Hippocampal formation (tissue), 2 donors: ENCODE measurements at regions not wholly inside any gene's neighbourhood (a gene's known extent, or its start where the extent isn't known, plus 50 kb on each side); places are given as distances from the start of the nearest gene placed in this dataset.
"Not testable (repeated sequence)": the region's sequence is repeated elsewhere in the genome, so short reads cannot be mapped to it uniquely, and the experiment has no call there.

Source experiments
- DNase-seq, 2 donors: peaks; one replicate each; lab custom pipeline; 2025; lab: John Stamatoyannopoulos, UW

DNA sequence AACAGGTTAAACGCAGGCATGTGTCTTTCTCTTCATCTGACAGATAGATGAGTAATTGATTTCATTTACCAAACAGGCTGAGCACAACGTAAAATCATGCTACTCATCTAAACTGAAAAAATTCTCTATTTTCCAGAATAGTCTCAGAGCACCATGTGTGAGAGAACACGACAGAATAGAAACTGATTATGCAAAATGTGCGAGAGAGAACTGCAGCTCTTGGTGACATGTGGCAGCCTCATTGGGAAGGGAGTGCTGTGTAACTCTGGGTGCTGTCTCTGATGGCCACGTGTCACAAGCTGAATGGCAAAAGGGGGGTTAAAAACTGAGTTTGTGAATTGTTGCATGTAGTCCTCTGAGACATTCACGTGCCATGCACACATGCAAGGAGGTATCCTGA is 143.7 kb upstream of the ATXN1 start:
- no peak for DNase-seq

- peak in 1 of 2 donors; percentile 1 for DNase-seq
Observed at GRCh38 chr6:16903470-16903869, 142.2 kb upstream of the ATXN1 start.

DNA sequence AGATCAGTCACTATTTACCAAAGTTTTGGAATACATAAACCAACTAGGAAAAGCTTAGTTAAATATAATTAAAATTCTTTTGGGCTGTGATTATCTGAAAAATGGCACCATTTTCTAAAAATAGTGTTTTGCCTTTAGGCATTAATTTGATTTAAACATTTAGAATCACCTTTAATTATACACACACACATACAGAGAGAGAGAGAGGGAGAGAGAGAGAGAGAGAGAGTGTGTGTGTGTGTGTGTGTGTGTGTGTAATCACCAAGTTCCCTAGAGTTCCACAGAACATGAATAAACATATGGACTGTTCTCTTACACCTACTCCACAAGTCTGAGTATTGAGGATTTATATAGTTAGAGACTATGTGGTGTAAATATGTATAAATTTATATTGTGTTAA is 141.2 kb upstream of the ATXN1 start:
- no peak for DNase-seq

GRCh38 chr6:16901782-16902181 is 140.5 kb upstream of the ATXN1 start:
- DNase-seq: peak in 1 of 2 donors; percentile 5

DNA sequence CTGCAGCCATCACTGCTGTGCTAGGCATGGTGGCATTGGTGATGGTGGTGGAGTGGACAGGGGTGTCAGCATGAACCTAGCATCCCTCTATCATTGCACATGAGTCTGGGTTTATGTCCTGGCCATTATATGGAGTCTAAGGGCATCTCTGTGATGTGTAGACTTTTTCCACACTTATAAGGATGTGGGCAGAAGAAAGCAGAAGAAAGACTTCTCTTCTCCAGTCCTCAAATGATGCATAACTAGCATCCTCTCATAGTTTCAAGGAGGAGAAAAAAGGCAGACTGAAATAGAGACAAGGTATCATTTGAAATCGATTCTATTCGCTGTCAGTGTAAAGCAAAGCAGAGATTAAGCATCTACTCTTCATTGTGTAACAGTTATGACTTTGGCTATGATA is 140.0 kb upstream of the ATXN1 start:
- no peak for DNase-seq

DNA sequence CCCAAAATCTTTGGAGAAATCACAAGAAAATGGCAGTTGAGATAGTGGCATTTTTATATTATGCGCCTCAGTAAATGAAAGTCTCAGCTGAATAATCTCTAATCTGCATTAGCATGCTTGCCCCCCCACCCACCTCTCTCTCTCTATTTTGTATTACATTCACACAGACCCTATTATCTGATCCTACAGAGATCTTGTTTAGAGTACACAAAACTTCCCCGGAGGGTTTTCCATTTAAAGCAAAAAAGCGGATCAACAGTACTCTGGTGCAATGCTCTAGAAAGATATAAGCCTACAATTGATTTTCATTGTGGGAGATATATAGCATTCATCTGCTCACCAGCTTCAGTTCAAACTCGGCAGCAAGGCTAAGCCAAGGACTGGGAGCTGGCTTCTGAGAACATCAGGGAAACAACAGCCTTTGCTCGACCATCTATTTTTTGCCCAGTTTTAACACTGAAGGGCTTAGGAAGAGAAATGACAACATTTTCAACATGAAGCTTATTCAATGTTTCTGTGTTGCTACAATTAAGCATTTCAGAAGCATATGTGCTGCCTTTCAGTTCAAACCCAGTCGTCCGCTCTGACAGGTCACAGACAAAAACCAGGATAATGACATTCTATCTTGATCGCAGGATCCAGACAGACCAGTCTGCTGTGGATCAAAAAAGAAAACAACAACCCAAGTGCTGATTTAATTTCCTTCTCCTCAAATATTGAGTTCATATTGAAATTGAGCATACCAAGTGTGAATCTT is 137.6 kb upstream of the ATXN1 start:
- DNase-seq: no peak

DNA sequence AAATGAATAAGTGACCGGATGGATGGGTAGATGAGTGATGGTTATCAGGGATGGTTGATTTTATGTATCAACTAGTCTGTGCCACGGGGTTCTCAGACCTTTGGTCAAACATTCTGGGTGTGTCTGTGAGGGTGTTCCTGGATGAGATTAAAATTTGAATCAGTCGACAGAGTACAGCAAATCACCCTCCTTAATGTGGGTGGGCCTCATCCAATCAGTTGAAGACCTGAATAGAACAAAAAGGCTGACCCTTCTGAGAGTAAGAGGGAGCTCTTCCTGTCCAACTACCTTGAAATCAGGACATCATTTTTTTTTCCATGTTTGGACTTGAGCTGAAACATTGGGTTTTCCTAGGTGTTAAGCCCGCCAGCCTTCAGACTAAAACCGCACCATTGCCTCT is 136.4 kb upstream of the ATXN1 start:
- DNase-seq: no peak

- DNase-seq: no peak
Observed at GRCh38 chr6:16894301-16894700, 133.0 kb upstream of the ATXN1 start.

GRCh38 chr6:16891110-16891509 is 129.8 kb upstream of the ATXN1 start:
- DNase-seq: not testable (repeated sequence)

DNA sequence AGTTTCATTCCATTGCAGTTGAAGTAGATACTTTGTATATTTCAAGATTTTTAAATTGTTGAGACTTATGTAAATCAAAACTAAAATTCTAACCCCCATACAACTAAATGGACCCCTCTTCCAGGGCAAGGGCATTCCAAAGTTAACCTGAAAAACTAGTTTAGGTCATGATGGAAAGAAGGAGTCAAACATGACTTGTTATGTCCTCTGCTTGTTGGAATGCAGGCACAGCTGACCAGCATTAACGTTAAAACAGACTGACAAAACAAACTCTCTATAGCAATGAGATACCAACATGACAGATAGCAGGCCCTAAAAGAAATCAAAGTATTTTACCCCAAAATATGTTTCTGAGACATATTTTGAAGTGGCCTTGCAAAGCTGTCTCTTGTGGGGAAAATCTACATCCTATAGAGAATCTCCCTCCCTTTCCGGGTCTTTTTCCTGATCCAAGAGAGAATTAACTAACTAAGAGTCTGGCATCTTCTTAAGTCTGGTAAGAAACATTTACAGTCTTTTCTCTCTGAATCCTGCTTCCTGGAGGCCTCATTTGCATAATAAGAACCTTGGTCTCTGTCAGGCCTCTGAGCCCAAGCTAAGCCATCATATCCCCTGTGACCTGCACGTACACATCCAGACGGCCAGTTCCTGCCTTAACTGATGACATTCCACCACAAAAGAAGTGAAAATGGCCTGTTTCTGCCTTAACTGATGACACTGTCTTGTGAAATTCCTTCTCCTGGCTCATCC is 124.3 kb upstream of the ATXN1 start:
- no peak for DNase-seq

- no peak for DNase-seq
Observed at GRCh38 chr6:16884526-16884925, 123.3 kb upstream of the ATXN1 start.

- DNase-seq: no peak
Observed at GRCh38 chr6:16883414-16883813, 122.2 kb upstream of the ATXN1 start.

- no peak for DNase-seq
Observed at GRCh38 chr6:16882230-16882629, 121.0 kb upstream of the ATXN1 start.

DNA sequence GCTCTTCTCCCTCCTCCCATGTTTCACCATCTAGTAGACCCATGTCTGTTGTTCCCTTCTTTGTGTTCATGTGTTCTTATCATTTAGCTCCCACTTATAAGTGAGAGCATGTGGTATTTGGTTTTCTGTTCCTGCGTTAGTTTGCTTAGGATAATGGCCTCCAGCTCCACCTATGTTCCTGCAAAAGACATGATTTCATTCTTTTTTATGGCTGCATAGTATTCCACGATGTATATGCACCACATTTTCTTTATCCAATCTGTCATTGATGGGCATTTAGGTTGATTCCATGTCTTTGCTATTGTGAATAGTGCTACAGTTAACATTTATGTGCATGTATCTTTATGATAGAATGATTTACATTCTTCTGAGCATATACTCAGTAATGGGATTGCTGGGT is 115.6 kb upstream of the ATXN1 start:
- not testable (repeated sequence) for DNase-seq

GRCh38 chr6:16876201-16876600 is 114.9 kb upstream of the ATXN1 start:
- no peak for DNase-seq

- DNase-seq: no peak
Observed at GRCh38 chr6:16873698-16874097, 112.4 kb upstream of the ATXN1 start.

GRCh38 chr6:16872543-16873235 is 111.4 kb upstream of the ATXN1 start:
- DNase-seq: no peak

DNA sequence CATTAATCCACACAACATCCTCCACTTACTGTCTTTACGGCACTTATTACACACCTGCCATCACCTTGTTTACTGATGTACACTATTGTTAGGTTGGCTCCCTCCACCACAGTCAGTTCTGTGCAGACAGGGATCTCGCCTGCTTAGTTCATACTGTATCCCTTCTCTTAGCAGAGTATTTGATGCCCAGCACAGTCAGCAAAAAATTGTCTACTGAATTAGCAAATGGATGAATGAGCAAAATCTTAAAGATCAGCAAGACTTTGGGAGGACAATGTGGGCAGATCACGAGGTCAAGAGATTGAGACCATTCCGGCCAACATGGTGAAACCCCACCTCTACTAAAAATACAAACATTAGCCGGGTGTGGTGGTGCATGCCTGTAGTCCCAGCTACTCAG is 109.8 kb upstream of the ATXN1 start:
- no peak for DNase-seq

DNA sequence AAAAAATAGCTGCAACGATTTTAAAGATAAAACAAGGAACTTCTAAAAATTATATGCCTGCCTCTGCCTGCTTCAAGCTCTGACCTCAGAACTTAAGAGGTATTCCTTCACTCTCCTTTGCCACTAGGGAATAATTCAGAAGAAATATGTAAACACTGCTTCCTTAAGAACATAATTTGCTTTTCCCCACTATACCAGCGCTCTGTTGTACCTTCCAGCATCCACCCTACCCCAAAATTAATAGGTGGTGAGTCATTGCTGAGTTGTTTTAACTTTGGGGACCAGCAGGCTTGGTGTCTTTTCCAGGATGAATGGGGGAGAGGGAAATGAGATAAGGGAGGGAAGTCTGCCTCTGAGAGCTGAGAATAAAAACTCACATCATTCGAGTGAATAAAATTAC is 107.7 kb upstream of the ATXN1 start:
- no peak for DNase-seq

- DNase-seq: no peak
Observed at GRCh38 chr6:16857969-16858592, 96.8 kb upstream of the ATXN1 start.

DNA sequence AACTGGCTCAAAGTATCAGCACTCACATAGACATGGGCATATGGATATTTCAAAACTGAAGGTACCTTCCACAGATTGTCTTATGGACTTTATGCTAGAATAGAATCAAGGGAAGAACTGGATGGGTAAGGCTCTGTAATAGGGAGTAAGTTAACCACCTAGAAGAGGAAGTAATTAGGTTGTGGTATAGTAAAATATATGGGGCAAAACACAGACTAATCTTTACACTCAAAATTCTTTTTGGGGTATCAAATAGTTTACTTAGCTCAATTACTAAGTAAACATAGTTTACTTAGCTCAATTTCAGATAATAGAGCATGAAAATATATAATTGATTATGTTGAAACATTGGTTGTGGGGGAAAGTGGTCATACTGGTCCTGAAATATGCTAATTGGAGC is 94.2 kb upstream of the ATXN1 start:
- DNase-seq: no peak

DNA sequence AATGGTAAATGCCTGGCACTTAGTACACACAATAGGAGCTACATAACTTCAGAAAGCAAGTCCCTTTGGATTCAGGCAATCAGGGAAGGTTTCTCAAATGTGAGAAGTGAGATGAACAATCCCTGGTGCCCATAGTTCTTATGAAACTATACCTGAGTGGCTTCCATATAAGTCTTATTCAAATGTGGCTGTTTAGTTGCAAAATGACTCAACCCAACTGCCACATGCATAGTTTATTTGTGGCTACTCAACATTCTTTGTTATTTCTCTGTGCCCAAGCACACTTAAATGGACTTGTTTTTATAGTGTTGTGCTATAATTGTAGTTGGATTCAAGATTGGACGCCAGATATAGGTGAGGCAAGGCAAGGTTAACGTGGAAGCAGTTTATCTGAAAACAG is 93.7 kb upstream of the ATXN1 start:
- no peak for DNase-seq

DNA sequence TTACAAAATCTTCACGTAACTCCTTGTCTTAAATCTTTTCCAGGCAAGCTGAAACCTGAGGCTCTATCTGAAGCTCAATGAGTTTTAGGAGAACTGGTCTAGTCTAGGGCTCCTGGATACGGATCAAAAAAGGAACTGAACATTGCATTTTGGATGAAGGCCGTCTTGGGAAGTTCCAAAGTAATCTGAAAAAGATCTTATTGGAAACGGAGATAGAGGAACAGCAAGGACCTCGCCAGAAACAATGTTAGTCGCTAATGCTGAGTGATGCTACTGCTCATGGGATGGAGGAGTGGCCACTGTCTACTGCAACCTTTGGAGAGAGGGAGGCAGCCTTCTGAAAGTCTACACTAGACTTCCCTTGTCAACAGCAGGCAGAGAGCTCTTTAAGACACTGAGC is 91.4 kb upstream of the ATXN1 start:
- DNase-seq: no peak
